GM18951 (cell line): ENCODE measurements at regions not wholly inside any gene's neighbourhood (a gene's known extent, or its start where the extent isn't known, plus 50 kb on each side); places are given as distances from the start of the nearest gene placed in this dataset.
"Not testable (repeated sequence)": the region's sequence is repeated elsewhere in the genome, so short reads cannot be mapped to it uniquely, and the experiment has no call there.

Experiments
- POLR2A ChIP-seq: IDR thresholded peaks from 4 replicates; pipeline ENCODE4 v1.6.1; 2011; ENCODE audit warnings: mild to moderate bottlenecking; ENCODE audit not compliant: insufficient read length, insufficient read depth; ENCODE audit errors: extremely low read depth
- in situ Hi-C: fragments of 300-500 bp; cut with MboI; formaldehyde crosslinking; loops from one replicate; pipeline ENCODE4 v1.12.0; 2022; ENCODE audit warnings: low sequenced_read_pairs, mixed read lengths, inconsistent platforms; ENCODE audit not compliant: unreplicated experiment

- in situ Hi-C loops: no loop called here
- TF ChIP-seq POLR2A: no peak
Observed at GRCh38 chr5:159787837-159788236, 128.4 kb upstream of the ADRA1B start.

GRCh38 chr5:159788835-159789331, 127.4 kb upstream of the ADRA1B start:
- in situ Hi-C loops: no loop called here
- TF ChIP-seq POLR2A: no peak

GRCh38 chr5:159792180-159792579, 124.1 kb upstream of the ADRA1B start:
- no peak for TF ChIP-seq POLR2A
- in situ Hi-C loops: no loop called here

GRCh38 chr5:159797261-159797970, 118.9 kb upstream of the ADRA1B start:
- in situ Hi-C loops: no loop called here
- TF ChIP-seq POLR2A: no peak

- in situ Hi-C loops: no loop called here
- no peak for TF ChIP-seq POLR2A
Observed at GRCh38 chr5:159799701-159800100, 116.6 kb upstream of the ADRA1B start.

- in situ Hi-C loops: no loop called here
- no peak for TF ChIP-seq POLR2A
Observed at GRCh38 chr5:159800131-159800840, 116.0 kb upstream of the ADRA1B start.

- in situ Hi-C loops: no loop called here
- no peak for TF ChIP-seq POLR2A
Observed at GRCh38 chr5:159801303-159801702, 115.0 kb upstream of the ADRA1B start.

- in situ Hi-C loops: no loop called here
- TF ChIP-seq POLR2A: no peak
Observed at GRCh38 chr5:159802661-159803060, 113.6 kb upstream of the ADRA1B start.

GRCh38 chr5:159804121-159804520, 112.2 kb upstream of the ADRA1B start:
- in situ Hi-C loops: no loop called here
- TF ChIP-seq POLR2A: no peak

GRCh38 chr5:159805021-159805420, 111.3 kb upstream of the ADRA1B start:
- no peak for TF ChIP-seq POLR2A
- in situ Hi-C loops: no loop called here

GRCh38 chr5:159807135-159807534, 109.1 kb upstream of the ADRA1B start:
- in situ Hi-C loops: not testable (repeated sequence)

- in situ Hi-C loops: no loop called here
- TF ChIP-seq POLR2A: no peak
Observed at GRCh38 chr5:159807586-159807985, 108.7 kb upstream of the ADRA1B start.

- in situ Hi-C loops: no loop called here
- TF ChIP-seq POLR2A: no peak
Observed at GRCh38 chr5:159811712-159812111, 104.6 kb upstream of the ADRA1B start.

- in situ Hi-C loops: not testable (repeated sequence)
Observed at GRCh38 chr5:159812759-159813158, 103.5 kb upstream of the ADRA1B start.
